ENCODE measurements at regions not wholly inside any gene's neighbourhood (a gene's known extent, or its start where the extent isn't known, plus 50 kb on each side); places are given as distances from the start of the nearest gene placed in this dataset.
A peak's percentile ranks its signal among the peaks of the same experiment; 100 is the strongest.

- TF ChIP-seq, protein P1, sequence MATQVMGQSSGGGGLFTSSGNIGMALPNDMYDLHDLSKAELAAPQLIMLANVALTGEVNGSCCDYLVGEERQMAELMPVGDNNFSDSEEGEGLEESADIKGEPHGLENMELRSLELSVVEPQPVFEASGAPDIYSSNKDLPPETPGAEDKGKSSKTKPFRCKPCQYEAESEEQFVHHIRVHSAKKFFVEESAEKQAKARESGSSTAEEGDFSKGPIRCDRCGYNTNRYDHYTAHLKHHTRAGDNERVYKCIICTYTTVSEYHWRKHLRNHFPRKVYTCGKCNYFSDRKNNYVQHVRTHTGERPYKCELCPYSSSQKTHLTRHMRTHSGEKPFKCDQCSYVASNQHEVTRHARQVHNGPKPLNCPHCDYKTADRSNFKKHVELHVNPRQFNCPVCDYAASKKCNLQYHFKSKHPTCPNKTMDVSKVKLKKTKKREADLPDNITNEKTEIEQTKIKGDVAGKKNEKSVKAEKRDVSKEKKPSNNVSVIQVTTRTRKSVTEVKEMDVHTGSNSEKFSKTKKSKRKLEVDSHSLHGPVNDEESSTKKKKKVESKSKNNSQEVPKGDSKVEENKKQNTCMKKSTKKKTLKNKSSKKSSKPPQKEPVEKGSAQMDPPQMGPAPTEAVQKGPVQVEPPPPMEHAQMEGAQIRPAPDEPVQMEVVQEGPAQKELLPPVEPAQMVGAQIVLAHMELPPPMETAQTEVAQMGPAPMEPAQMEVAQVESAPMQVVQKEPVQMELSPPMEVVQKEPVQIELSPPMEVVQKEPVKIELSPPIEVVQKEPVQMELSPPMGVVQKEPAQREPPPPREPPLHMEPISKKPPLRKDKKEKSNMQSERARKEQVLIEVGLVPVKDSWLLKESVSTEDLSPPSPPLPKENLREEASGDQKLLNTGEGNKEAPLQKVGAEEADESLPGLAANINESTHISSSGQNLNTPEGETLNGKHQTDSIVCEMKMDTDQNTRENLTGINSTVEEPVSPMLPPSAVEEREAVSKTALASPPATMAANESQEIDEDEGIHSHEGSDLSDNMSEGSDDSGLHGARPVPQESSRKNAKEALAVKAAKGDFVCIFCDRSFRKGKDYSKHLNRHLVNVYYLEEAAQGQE (IDR thresholded peaks at IDR 0.05; ENCODE audit: insufficient replicate concordance, low read depth): no peak
- TF ChIP-seq, protein P2, sequence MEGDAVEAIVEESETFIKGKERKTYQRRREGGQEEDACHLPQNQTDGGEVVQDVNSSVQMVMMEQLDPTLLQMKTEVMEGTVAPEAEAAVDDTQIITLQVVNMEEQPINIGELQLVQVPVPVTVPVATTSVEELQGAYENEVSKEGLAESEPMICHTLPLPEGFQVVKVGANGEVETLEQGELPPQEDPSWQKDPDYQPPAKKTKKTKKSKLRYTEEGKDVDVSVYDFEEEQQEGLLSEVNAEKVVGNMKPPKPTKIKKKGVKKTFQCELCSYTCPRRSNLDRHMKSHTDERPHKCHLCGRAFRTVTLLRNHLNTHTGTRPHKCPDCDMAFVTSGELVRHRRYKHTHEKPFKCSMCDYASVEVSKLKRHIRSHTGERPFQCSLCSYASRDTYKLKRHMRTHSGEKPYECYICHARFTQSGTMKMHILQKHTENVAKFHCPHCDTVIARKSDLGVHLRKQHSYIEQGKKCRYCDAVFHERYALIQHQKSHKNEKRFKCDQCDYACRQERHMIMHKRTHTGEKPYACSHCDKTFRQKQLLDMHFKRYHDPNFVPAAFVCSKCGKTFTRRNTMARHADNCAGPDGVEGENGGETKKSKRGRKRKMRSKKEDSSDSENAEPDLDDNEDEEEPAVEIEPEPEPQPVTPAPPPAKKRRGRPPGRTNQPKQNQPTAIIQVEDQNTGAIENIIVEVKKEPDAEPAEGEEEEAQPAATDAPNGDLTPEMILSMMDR (IDR thresholded peaks at IDR 0.05; ENCODE audit: insufficient read depth, low read length): no peak
- TF ChIP-seq GABPA (IDR thresholded peaks at IDR 0.05; ENCODE audit: low read depth) (no peak), POLR2AphosphoS5 (IDR thresholded peaks at IDR 0.05; ENCODE audit: low read depth) (no peak), SPI1 (IDR thresholded peaks at IDR 0.05; ENCODE audit: borderline replicate concordance, low read depth) (no peak)
- DNase-seq (ENCODE audit: low read depth in 1 of 2, low spot score in 1 of 2): no peak
- H3K27me3 ChIP-seq (ENCODE audit: insufficient read depth, poor library complexity, severe bottlenecking): no peaks in the 10 kb centered on the region
- peak overlapping the region; percentile 99 for H3K27ac ChIP-seq (replicated peaks)
- H3K4me3 ChIP-seq (replicated peaks; ENCODE audit: insufficient read depth, low read length): no peak overlapping the region
Observed at GRCh38 chr1:234985516-234986294, 142.9 kb downstream of the TOMM20 start.

GRCh38 chr1:234985007-234985370 is 143.6 kb downstream of the TOMM20 start:
- H3K27me3 ChIP-seq (ENCODE audit: insufficient read depth, poor library complexity, severe bottlenecking): no peaks in the 10 kb centered on the region
- peak overlapping the region; percentile 99 for H3K27ac ChIP-seq (replicated peaks)
- DNase-seq (ENCODE audit: low read depth in 1 of 2, low spot score in 1 of 2): no peak
- TF ChIP-seq SPI1 (IDR thresholded peaks at IDR 0.05; ENCODE audit: borderline replicate concordance, low read depth) (no peak), POLR2AphosphoS5 (IDR thresholded peaks at IDR 0.05; ENCODE audit: low read depth) (no peak), GABPA (IDR thresholded peaks at IDR 0.05; ENCODE audit: low read depth) (no peak)
- TF ChIP-seq, protein P1 (IDR thresholded peaks at IDR 0.05; ENCODE audit: insufficient replicate concordance, low read depth): no peak
- TF ChIP-seq, protein P2 (IDR thresholded peaks at IDR 0.05; ENCODE audit: insufficient read depth, low read length): no peak
- H3K4me3 ChIP-seq (replicated peaks; ENCODE audit: insufficient read depth, low read length): no peak overlapping the region

DNA sequence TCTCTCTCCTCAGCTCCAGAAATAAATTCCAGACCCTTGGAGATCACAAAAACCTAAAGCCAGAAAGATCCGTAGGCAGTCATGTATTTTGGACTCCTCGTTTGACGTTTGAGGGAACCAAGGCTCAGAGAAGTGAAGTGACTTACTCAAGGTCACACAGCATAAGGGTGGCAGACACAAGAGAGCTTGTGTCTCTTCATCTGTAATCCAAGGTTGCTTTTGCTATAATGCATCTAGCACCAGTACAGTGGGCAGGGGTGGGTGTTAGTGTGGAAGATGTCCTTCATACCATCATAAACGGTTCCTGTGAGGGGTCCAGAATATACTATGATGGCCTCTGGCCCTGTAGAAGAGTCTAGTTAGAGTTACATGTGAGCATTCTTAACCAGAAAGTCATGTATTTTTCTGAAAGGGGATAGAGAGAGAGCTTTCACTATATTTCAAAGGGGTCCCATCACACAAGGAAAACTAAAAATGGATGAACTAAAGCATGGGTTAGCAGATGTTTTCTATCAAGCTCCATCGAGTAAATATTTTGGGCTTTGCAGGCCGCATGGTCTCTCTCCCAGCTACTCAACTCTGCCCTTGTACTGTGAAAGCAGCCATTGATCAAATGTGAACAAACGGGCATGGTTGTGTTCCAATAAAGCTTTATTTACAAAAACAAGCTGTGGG is 144.9 kb downstream of the TOMM20 start:
- H3K27ac ChIP-seq (replicated peaks): peak overlapping the region; percentile 99
- no peaks in the 10 kb centered on the region for H3K27me3 ChIP-seq (ENCODE audit: insufficient read depth, poor library complexity, severe bottlenecking)
- H3K4me3 ChIP-seq (replicated peaks; ENCODE audit: insufficient read depth, low read length): no peak overlapping the region
- DNase-seq (ENCODE audit: low read depth in 1 of 2, low spot score in 1 of 2): no peak
- TF ChIP-seq GABPA (IDR thresholded peaks at IDR 0.05; ENCODE audit: low read depth) (no peak), SPI1 (IDR thresholded peaks at IDR 0.05; ENCODE audit: borderline replicate concordance, low read depth) (no peak), POLR2AphosphoS5 (IDR thresholded peaks at IDR 0.05; ENCODE audit: low read depth) (no peak)
- TF ChIP-seq, protein P2 (IDR thresholded peaks at IDR 0.05; ENCODE audit: insufficient read depth, low read length): no peak
- TF ChIP-seq, protein P1 (IDR thresholded peaks at IDR 0.05; ENCODE audit: insufficient replicate concordance, low read depth): no peak

Measured in HL-60 (cell line).